SU-DHL-6 (cell line): ENCODE measurements at regions not wholly inside any gene's neighbourhood (a gene's known extent, or its start where the extent isn't known, plus 50 kb on each side); places are given as distances from the start of the nearest gene placed in this dataset.

Experiments used
- H2AFZ ChIP-seq: fragments of 200-600 bp; sonication (generic); 2 replicates; pipeline ENCODE4 v1.6.1; 2014; ENCODE audit warnings: low read depth, mild to moderate bottlenecking, moderate library complexity, mixed read lengths, antibody characterized with exemption, low read length; ENCODE audit not compliant: severe bottlenecking
- H3F3A ChIP-seq: fragments of 200-600 bp; shearing (Covaris generic); 2 replicates; pipeline ENCODE4 v1.6.0; 2016; ENCODE audit warnings: antibody characterized with exemption, mild to moderate bottlenecking; ENCODE audit not compliant: insufficient read depth
- H3K27ac ChIP-seq: fragments of 200-600 bp; sonication (generic); 2 replicates; pipeline ENCODE4 v1.5.1; 2016; ENCODE audit warnings: low read depth, mild to moderate bottlenecking, low read length, moderate library complexity, mixed read lengths
- H3K27me3 ChIP-seq: fragments of 200-600 bp; sonication (generic), shearing (Covaris generic); 2 replicates; pipeline ENCODE4 v1.6.0; 2014; ENCODE audit warnings: mild to moderate bottlenecking, low read length
- H3K36me3 ChIP-seq: fragments of 200-600 bp; sonication (generic); 2 replicates; pipeline ENCODE4 v1.6.1; 2014; ENCODE audit warnings: mild to moderate bottlenecking, low read length, mixed read lengths
- H3K4me2 ChIP-seq: fragments of 300-600, 200-600 bp; shearing (Covaris generic), sonication (generic); 2 replicates; pipeline ENCODE4 v1.6.0; 2014; ENCODE audit warnings: low read length, low read depth, mild to moderate bottlenecking; ENCODE audit not compliant: poor library complexity, severe bottlenecking
- H3K4me3 ChIP-seq: fragments of 200-600 bp; sonication (generic); 2 replicates; pipeline ENCODE4 v1.5.1; 2014; ENCODE audit warnings: antibody characterized with exemption, low read length, mild to moderate bottlenecking, mixed read lengths; ENCODE audit not compliant: insufficient read depth, poor library complexity, severe bottlenecking
- H3K79me2 ChIP-seq: fragments of 200-600 bp; sonication (generic); 2 replicates; pipeline ENCODE4 v1.6.1; 2014; ENCODE audit warnings: mild to moderate bottlenecking, low read length, moderate library complexity; ENCODE audit not compliant: insufficient read depth
- H3K9ac ChIP-seq: fragments of 200-600 bp; sonication (generic); 2 replicates; pipeline ENCODE4 v1.7.0; 2014; ENCODE audit warnings: mild to moderate bottlenecking, low read length
- H3K9me2 ChIP-seq: fragments of 200-600 bp; sonication (generic); replicated peaks from 2 replicates; pipeline ENCODE4 v1.6.1; 2014; ENCODE audit warnings: low read length; ENCODE audit not compliant: insufficient read depth
- H3K9me3 ChIP-seq: fragments of 200-600 bp; sonication (generic); 2 replicates; pipeline ENCODE4 v1.6.1; 2014; ENCODE audit warnings: low read length, mixed read lengths; ENCODE audit not compliant: insufficient read depth
- H4K20me1 ChIP-seq: fragments of 200-600 bp; sonication (generic); 2 replicates; pipeline ENCODE4 v1.6.1; 2014; ENCODE audit warnings: low read depth, mild to moderate bottlenecking, antibody characterized with exemption, low read length, moderate library complexity, mixed read lengths
- EZH2phosphoT487 ChIP-seq: fragments of 200-600 bp; sonication (generic), shearing (Covaris generic); conservative IDR thresholded peaks from 2 replicates; pipeline ENCODE4 v1.6.1; 2018; ENCODE audit warnings: mild to moderate bottlenecking, antibody characterized with exemption, low read length, moderate library complexity, mixed read lengths
- TF ChIP-seq, protein P1 (sequence below): fragments of 200-600 bp; sonication (generic); IDR thresholded peaks from one replicate; pipeline ENCODE4 v1.5.1; 2017; ENCODE audit warnings: antibody characterized with exemption, mild to moderate bottlenecking, low read length, moderate library complexity; ENCODE audit not compliant: insufficient read depth, poor library complexity, severe bottlenecking

DNA sequence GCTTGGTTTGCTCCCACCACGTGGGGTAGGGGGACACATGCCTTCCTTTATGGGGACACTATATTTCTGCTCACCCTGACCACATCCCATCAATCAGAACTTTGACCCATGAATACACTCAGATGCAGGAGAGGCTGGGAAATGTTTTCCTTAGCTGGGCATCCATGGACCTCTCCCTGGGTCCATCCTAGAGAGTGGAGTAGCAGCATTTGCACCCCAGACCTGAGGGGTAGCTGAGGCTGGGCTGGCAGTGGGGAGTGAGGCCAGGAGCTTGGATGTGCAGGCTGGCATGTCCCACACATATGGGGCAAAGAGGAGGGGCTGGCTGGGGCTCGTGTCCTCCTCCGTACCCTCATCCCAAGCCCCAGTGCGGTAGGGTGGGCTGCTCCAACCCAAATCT lies 152.8 kb downstream of the TM9SF2 start:
- Histone ChIP-seq H4K20me1 (no peaks in the 10 kb centered on the region), H2AFZ (no peak overlapping the region), H3K4me2 (no peak overlapping the region), H3K27ac (no peak overlapping the region), H3K4me3 (no peak overlapping the region), H3K79me2 (no peaks in the 10 kb centered on the region), H3K9me2 (no peaks in the 10 kb centered on the region), H3K27me3 (no peaks in the 10 kb centered on the region), H3F3A (no peaks in the 10 kb centered on the region), H3K36me3 (no peaks in the 10 kb centered on the region), H3K9ac (no peak overlapping the region), H3K9me3 (no peaks in the 10 kb centered on the region)
- no peak for TF ChIP-seq EZH2phosphoT487
- TF ChIP-seq, protein P1, sequence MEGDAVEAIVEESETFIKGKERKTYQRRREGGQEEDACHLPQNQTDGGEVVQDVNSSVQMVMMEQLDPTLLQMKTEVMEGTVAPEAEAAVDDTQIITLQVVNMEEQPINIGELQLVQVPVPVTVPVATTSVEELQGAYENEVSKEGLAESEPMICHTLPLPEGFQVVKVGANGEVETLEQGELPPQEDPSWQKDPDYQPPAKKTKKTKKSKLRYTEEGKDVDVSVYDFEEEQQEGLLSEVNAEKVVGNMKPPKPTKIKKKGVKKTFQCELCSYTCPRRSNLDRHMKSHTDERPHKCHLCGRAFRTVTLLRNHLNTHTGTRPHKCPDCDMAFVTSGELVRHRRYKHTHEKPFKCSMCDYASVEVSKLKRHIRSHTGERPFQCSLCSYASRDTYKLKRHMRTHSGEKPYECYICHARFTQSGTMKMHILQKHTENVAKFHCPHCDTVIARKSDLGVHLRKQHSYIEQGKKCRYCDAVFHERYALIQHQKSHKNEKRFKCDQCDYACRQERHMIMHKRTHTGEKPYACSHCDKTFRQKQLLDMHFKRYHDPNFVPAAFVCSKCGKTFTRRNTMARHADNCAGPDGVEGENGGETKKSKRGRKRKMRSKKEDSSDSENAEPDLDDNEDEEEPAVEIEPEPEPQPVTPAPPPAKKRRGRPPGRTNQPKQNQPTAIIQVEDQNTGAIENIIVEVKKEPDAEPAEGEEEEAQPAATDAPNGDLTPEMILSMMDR, result no peak

DNA sequence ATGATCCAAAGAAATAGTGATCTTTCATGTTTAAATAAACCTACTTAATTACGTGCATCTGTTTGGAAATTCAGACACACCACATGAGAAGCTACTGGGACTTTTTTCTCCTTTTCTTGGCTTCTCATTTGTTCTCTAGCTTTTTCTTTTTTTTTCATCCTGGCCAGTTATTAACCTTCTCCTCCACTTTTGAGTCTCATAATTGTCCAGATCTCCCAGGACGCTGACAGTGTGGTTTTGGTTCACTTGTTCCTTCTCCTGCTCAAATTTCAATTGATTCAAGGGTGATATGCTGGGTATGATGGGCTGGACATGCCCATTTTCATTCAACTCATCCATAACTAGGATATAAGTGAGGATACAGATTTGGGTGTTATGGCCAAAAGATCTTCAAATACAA lies 152.3 kb downstream of the TM9SF2 start:
- H4K20me1 ChIP-seq, result no peaks in the 10 kb centered on the region
- no peak overlapping the region for H3K4me2 ChIP-seq
- H3K9me3 ChIP-seq, result no peaks in the 10 kb centered on the region
- no peaks in the 10 kb centered on the region for H3K27me3 ChIP-seq
- H3F3A ChIP-seq, result no peaks in the 10 kb centered on the region
- H3K36me3 ChIP-seq, result no peaks in the 10 kb centered on the region
- H3K9me2 ChIP-seq, result no peaks in the 10 kb centered on the region
- no peak overlapping the region for H3K4me3 ChIP-seq
- H3K9ac ChIP-seq, result no peak overlapping the region
- H3K27ac ChIP-seq, result no peak overlapping the region
- no peak for TF ChIP-seq EZH2phosphoT487
- TF ChIP-seq, protein P1, result no peak
- H2AFZ ChIP-seq, result no peak overlapping the region
- H3K79me2 ChIP-seq, result no peaks in the 10 kb centered on the region

DNA sequence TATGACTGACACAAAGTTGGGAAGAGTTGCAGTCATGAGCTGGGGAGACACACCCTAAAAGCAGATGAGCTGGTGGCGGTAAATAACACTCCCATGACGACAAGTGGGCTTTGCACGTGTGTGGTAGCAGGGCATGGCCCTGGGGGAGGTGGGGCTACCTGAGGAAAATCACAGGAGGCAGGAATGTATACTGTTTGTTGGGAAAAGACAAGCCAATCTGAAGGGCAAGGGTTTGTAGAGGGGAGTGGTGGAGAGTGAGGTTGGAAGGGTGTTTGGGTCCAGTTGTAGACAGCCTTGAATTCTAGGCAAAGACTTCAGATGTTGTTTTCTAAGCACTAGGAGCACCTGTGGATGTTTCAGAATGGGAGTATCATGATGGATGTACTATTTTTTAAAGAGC lies 151.6 kb downstream of the TM9SF2 start:
- Histone ChIP-seq H3K27ac (no peak overlapping the region), H3K9me2 (no peaks in the 10 kb centered on the region)

More for the DNA sequence above, 151.6 kb downstream of the TM9SF2 start:
- H3F3A ChIP-seq, result no peaks in the 10 kb centered on the region
- H3K4me3 ChIP-seq, result no peak overlapping the region
- H2AFZ ChIP-seq, result no peak overlapping the region
- no peak for TF ChIP-seq EZH2phosphoT487
- TF ChIP-seq, protein P1, result no peak
- no peaks in the 10 kb centered on the region for H3K36me3 ChIP-seq
- no peaks in the 10 kb centered on the region for H3K79me2 ChIP-seq
- H3K9me3 ChIP-seq, result no peaks in the 10 kb centered on the region
- no peaks in the 10 kb centered on the region for H4K20me1 ChIP-seq
- H3K9ac ChIP-seq, result no peak overlapping the region
- no peaks in the 10 kb centered on the region for H3K27me3 ChIP-seq
- no peak overlapping the region for H3K4me2 ChIP-seq
